ENCODE measurements at regions not wholly inside any gene's neighbourhood (a gene's known extent, or its start where the extent isn't known, plus 50 kb on each side); places are given as distances from the start of the nearest gene placed in this dataset.
A peak's percentile ranks its signal among the peaks of the same experiment; 100 is the strongest.
"Not testable (repeated sequence)": the region's sequence is repeated elsewhere in the genome, so short reads cannot be mapped to it uniquely, and the experiment has no call there.

- no peaks in the 10 kb centered on the region for H3K9me3 ChIP-seq
- DNase-seq (ENCODE audit: low spot score in 2 of 2) = no peak
- in situ Hi-C loops (cut with MboI; ENCODE audit: low sequenced_read_pairs) = loop anchor here (25.0 kb wide), 1 partner anchor 848 kb away; the partner anchor contains the start of gene YARS2
- no peak overlapping the region for H3K4me3 ChIP-seq
- no peaks in the 10 kb centered on the region for H3K36me3 ChIP-seq (replicated peaks)
- no peaks in the 10 kb centered on the region for H3K27me3 ChIP-seq (ENCODE audit: low read depth)
- no peaks in the 10 kb centered on the region for H3K4me1 ChIP-seq
Observed at GRCh38 chr12:33609910-33610309, 170.3 kb upstream of the SYT10 start.

- Histone ChIP-seq H3K9me3 (no peaks in the 10 kb centered on the region), H3K4me3 (no peak overlapping the region), H3K27me3 (ENCODE audit: low read depth) (no peaks in the 10 kb centered on the region), H3K4me1 (no peaks in the 10 kb centered on the region), H3K36me3 (replicated peaks) (no peaks in the 10 kb centered on the region)
- DNase-seq (ENCODE audit: low spot score in 2 of 2) = no peak
- in situ Hi-C loops (cut with MboI; ENCODE audit: low sequenced_read_pairs) = loop anchor here (25.0 kb wide), 1 partner anchor 852 kb away; the partner anchor contains the start of gene YARS2
Observed at GRCh38 chr12:33614630-33615029, 175.0 kb upstream of the SYT10 start.

- no peak for DNase-seq (ENCODE audit: low spot score in 2 of 2)
- in situ Hi-C loops (cut with MboI; ENCODE audit: low sequenced_read_pairs) = loop anchor here (25.0 kb wide), 1 partner anchor 855 kb away; the partner anchor contains the start of gene YARS2
Observed at GRCh38 chr12:33617218-33617617, 177.6 kb upstream of the SYT10 start.

GRCh38 chr12:33628087-33628486 is 188.5 kb upstream of the SYT10 start:
- Histone ChIP-seq H3K9me3 (no peaks in the 10 kb centered on the region), H3K27me3 (ENCODE audit: low read depth) (no peaks in the 10 kb centered on the region), H3K36me3 (replicated peaks) (no peaks in the 10 kb centered on the region), H3K4me3 (no peak overlapping the region), H3K4me1 (peaks cover 7% of the 10 kb centered on the region; the same call in 1 of the 2 replicates)
- no peak for DNase-seq (ENCODE audit: low spot score in 2 of 2)
- in situ Hi-C loops (cut with MboI; ENCODE audit: low sequenced_read_pairs) = no loop called here

More at GRCh38 chr12:33617218-33617617, 177.6 kb upstream of the SYT10 start:
- Histone ChIP-seq H3K36me3 (replicated peaks) (no peaks in the 10 kb centered on the region), H3K9me3 (no peaks in the 10 kb centered on the region), H3K27me3 (ENCODE audit: low read depth) (no peaks in the 10 kb centered on the region), H3K4me3 (no peak overlapping the region), H3K4me1 (no peaks in the 10 kb centered on the region)

GRCh38 chr12:33634544-33634943 is 194.9 kb upstream of the SYT10 start:
- Histone ChIP-seq H3K4me1 (no peaks in the 10 kb centered on the region), H3K27me3 (ENCODE audit: low read depth) (no peaks in the 10 kb centered on the region), H3K36me3 (replicated peaks) (no peaks in the 10 kb centered on the region), H3K9me3 (no peaks in the 10 kb centered on the region), H3K4me3 (no peak overlapping the region)
- in situ Hi-C loops (cut with MboI; ENCODE audit: low sequenced_read_pairs) = no loop called here
- no peak for DNase-seq (ENCODE audit: low spot score in 2 of 2)

GRCh38 chr12:33636930-33637329 is 197.3 kb upstream of the SYT10 start:
- in situ Hi-C loops (cut with MboI; ENCODE audit: low sequenced_read_pairs); DNase-seq (ENCODE audit: low spot score in 2 of 2): not testable (repeated sequence)

GRCh38 chr12:33639975-33640374 is 200.4 kb upstream of the SYT10 start:
- H3K36me3 ChIP-seq (replicated peaks) = no peaks in the 10 kb centered on the region
- H3K9me3 ChIP-seq = no peaks in the 10 kb centered on the region
- H3K4me1 ChIP-seq = no peaks in the 10 kb centered on the region
- in situ Hi-C loops (cut with MboI; ENCODE audit: low sequenced_read_pairs) = no loop called here
- no peak for DNase-seq (ENCODE audit: low spot score in 2 of 2)
- H3K27me3 ChIP-seq (ENCODE audit: low read depth) = no peaks in the 10 kb centered on the region
- no peak overlapping the region for H3K4me3 ChIP-seq

More at GRCh38 chr12:33636930-33637329, 197.3 kb upstream of the SYT10 start:
- H3K4me1 ChIP-seq; H3K27me3 ChIP-seq (ENCODE audit: low read depth); H3K9me3 ChIP-seq; H3K36me3 ChIP-seq (replicated peaks); H3K4me3 ChIP-seq: not testable (repeated sequence)

GRCh38 chr12:33649992-33650391 is 210.4 kb upstream of the SYT10 start:
- Histone ChIP-seq H3K27me3 (ENCODE audit: low read depth) (no peaks in the 10 kb centered on the region), H3K9me3 (peaks cover 5% of the 10 kb centered on the region; the same call in 1 of the 2 replicates), H3K4me3 (no peak overlapping the region), H3K36me3 (replicated peaks) (no peaks in the 10 kb centered on the region), H3K4me1 (peaks cover 14% of the 10 kb centered on the region)
- in situ Hi-C loops (cut with MboI; ENCODE audit: low sequenced_read_pairs) = no loop called here
- DNase-seq (ENCODE audit: low spot score in 2 of 2) = peak in 1 of 2 experiments; percentile 36

- Histone ChIP-seq H3K9me3 (peaks cover 5% of the 10 kb centered on the region; the same call in 1 of the 2 replicates), H3K4me3 (no peak overlapping the region), H3K4me1 (peaks cover 15% of the 10 kb centered on the region), H3K27me3 (ENCODE audit: low read depth) (no peaks in the 10 kb centered on the region), H3K36me3 (replicated peaks) (no peaks in the 10 kb centered on the region)
- in situ Hi-C loops (cut with MboI; ENCODE audit: low sequenced_read_pairs) = no loop called here
- no peak for DNase-seq (ENCODE audit: low spot score in 2 of 2)
Observed at GRCh38 chr12:33650832-33651231, 211.2 kb upstream of the SYT10 start.

GRCh38 chr12:33653362-33653761 is 213.7 kb upstream of the SYT10 start:
- Histone ChIP-seq H3K4me3 (no peak overlapping the region), H3K36me3 (replicated peaks) (no peaks in the 10 kb centered on the region), H3K27me3 (ENCODE audit: low read depth) (no peaks in the 10 kb centered on the region), H3K9me3 (peaks cover 5% of the 10 kb centered on the region; the same call in 1 of the 2 replicates), H3K4me1 (peaks cover 32% of the 10 kb centered on the region)
- no peak for DNase-seq (ENCODE audit: low spot score in 2 of 2)
- in situ Hi-C loops (cut with MboI; ENCODE audit: low sequenced_read_pairs) = no loop called here

- DNase-seq (ENCODE audit: low spot score in 2 of 2) = peak in 1 of 2 experiments; percentile 59
- peaks cover 38% of the 10 kb centered on the region for H3K4me1 ChIP-seq
- H3K9me3 ChIP-seq = peaks cover 5% of the 10 kb centered on the region; the same call in 1 of the 2 replicates
- H3K27me3 ChIP-seq (ENCODE audit: low read depth) = no peaks in the 10 kb centered on the region
- in situ Hi-C loops (cut with MboI; ENCODE audit: low sequenced_read_pairs) = no loop called here
- H3K36me3 ChIP-seq (replicated peaks) = no peaks in the 10 kb centered on the region
- H3K4me3 ChIP-seq = no peak overlapping the region
Observed at GRCh38 chr12:33654313-33654712, 214.7 kb upstream of the SYT10 start.

GRCh38 chr12:33663000-33663654 is 223.5 kb upstream of the SYT10 start:
- peak in 1 of 2 experiments; percentile 15 for DNase-seq (ENCODE audit: low spot score in 2 of 2)
- no peaks in the 10 kb centered on the region for H3K27me3 ChIP-seq (ENCODE audit: low read depth)
- H3K36me3 ChIP-seq (replicated peaks) = no peaks in the 10 kb centered on the region
- no peaks in the 10 kb centered on the region for H3K9me3 ChIP-seq
- H3K4me3 ChIP-seq = no peak overlapping the region
- in situ Hi-C loops (cut with MboI; ENCODE audit: low sequenced_read_pairs) = no loop called here
- peaks cover 7% of the 10 kb centered on the region for H3K4me1 ChIP-seq

GRCh38 chr12:33669349-33669748 is 229.7 kb upstream of the SYT10 start:
- H3K9me3 ChIP-seq = no peaks in the 10 kb centered on the region; the same call in 1 of the 2 replicates
- H3K4me3 ChIP-seq = no peak overlapping the region
- DNase-seq (ENCODE audit: low spot score in 2 of 2) = no peak
- peaks cover 29% of the 10 kb centered on the region for H3K4me1 ChIP-seq
- no peaks in the 10 kb centered on the region for H3K27me3 ChIP-seq (ENCODE audit: low read depth)
- in situ Hi-C loops (cut with MboI; ENCODE audit: low sequenced_read_pairs) = no loop called here
- H3K36me3 ChIP-seq (replicated peaks) = no peaks in the 10 kb centered on the region

- no peaks in the 10 kb centered on the region for H3K36me3 ChIP-seq (replicated peaks)
- no peaks in the 10 kb centered on the region; the same call in 1 of the 2 replicates for H3K9me3 ChIP-seq
- peaks cover 29% of the 10 kb centered on the region for H3K4me1 ChIP-seq
- no peak overlapping the region for H3K4me3 ChIP-seq
- no peaks in the 10 kb centered on the region for H3K27me3 ChIP-seq (ENCODE audit: low read depth)
- in situ Hi-C loops (cut with MboI; ENCODE audit: low sequenced_read_pairs) = no loop called here
- DNase-seq (ENCODE audit: low spot score in 2 of 2) = peak; percentile 27 to 68
Observed at GRCh38 chr12:33670284-33670683, 230.7 kb upstream of the SYT10 start.
